ENCODE measurements at regions not wholly inside any gene's neighbourhood (a gene's known extent, or its start where the extent isn't known, plus 50 kb on each side); places are given as distances from the start of the nearest gene placed in this dataset.

DNA sequence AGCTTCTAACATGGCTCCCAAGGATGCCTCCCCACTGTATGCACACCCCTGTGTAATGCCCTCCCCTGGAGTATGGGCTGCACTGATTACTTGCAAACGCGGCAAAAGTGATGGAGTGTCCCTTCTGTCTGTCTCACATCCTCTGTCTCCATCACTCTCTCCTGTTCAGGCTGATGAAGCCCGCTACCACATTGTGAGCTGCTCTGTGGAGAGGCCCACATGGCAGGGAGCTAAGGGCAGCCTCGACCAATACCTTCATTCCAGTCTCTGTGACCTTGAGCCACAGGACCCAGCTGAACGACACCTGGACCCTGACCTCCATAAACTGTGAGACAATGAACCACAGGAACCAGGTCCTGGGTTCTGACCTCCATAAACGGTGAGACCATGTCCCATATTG lies 154.1 kb upstream of the ETV3 start:
- DNase-seq (ENCODE audit: low read depth): no peak

DNA sequence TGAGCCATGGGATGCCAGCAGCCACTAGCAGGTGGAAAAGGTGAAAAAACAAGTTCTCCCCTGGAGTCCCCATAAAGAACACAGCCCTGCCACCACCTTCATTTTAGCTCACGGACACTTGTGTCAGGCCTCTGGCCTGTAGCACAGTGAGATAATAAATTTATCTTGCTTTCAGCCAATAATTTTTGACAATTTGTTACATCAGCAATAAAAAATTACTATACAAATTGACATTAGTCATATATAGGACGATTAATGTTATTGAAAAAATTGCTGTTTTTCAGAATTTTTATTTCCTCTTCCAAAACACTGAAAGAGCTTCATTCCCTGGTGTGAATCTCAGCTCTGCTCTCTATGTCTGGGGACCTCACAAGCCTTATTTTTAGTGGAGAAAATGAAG lies 152.9 kb upstream of the ETV3 start:
- DNase-seq (ENCODE audit: low read depth): no peak

DNA sequence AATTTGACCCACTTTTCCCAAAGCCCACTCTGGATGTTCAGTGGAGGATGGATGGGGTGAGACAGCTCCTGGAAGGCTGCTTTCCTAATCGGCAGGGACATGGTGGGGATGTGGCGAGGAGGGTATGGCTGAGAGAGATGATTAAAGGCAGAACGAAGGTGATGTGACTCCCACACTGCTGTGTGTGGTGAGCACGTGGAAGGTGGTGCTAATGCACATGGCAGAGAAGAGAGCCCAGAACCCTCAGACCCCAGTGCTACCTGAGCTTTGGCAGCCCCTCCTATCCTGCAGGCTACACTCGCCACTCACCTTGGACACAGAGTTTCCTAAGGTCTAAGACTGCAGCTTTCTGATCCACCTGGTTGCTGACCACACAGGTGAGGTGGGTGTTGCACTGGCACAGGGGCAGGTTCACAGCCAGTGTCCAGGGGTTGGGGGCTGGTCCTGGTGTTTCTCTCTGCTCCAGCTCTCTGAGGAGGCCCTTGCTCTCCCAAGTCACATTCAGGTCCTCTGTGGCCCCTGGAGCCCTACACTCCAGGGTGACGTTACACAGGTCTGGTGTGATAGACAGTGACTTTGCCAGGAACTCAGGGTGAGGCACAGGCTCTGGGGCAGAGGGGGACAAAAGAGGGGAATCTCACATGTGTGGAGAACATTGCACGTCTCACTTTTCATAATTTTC lies 151.4 kb upstream of the ETV3 start:
- DNase-seq (ENCODE audit: low read depth): no peak

DNA sequence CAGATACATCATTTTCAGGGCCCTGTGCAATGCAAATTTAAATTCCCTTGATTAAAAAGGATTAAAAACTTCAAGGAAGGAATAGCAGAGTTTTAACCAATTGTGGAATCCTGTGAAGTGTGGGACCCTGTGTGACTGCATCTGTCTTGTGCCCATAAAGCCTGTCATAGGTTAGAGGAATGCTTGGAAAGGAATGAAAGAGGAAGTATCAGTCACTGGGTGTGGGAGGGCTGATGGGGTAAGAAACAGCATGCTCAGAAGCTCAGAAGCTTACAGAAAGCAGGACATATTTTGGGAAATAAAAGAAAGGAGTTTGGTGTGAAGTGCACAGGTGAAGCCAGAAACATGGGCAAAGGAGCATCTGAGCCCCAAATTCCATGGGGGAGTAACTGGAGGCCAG lies 150.8 kb upstream of the ETV3 start:
- DNase-seq (ENCODE audit: low read depth): no peak

DNA sequence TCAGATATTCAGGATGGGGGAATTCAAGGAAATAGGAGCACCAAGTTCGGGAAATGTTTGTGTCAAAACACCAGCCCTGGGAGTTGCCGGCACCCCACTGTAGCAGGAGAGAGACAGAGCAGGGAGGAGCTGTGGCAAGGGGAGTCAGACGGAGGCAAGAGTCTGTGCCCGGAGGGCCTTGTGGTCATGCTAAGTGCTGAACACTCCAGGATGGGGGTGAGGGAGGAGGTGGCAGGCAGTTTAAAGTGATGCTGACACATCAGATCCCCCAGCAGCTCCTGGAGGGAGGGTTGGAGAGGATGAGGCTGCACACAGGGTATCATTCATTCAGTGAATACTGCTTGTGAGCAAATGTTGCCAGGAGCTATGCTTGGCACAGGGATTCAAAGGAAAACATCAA lies 150.3 kb upstream of the ETV3 start:
- DNase-seq (ENCODE audit: low read depth): peak; percentile 22

DNA sequence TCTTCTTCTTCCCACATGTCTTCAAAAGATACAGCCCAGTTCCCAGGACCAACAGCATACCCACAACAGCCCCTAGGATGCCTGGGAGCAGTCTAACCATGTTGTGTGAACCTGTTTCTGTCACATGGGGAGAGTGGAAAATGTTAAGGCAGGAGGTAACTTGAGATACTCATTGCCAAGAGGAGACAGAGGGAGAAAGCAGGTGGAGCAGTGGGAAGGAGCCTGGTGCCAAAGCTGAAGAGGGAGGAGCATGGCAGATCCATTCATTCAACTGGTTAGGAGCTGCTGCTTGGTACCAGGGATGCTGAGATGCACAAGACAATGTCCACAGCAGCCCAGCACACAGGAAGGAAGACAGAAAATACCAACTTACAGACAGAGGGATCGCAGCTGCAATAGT lies 149.8 kb upstream of the ETV3 start:
- no peak for DNase-seq (ENCODE audit: low read depth)

DNA sequence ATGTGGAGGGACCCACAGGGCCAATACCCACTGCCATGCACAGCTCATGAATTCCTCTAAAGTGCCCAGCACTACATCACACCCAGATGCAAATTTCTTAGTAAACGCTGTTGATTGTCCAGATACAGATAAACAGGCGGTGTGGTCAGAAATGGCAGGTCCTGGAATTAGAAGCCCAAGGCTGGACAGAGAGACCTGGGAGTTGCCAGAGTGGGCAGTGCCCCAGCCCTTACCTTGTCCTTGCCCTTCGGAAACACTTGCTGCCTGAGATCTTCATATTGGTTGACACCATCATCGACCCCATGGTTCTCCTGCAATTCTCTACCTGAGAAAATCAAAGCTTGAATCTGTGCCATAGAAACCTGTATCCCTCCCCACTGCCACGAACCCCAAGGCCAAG lies 149.3 kb upstream of the ETV3 start:
- DNase-seq (ENCODE audit: low read depth): no peak

DNA sequence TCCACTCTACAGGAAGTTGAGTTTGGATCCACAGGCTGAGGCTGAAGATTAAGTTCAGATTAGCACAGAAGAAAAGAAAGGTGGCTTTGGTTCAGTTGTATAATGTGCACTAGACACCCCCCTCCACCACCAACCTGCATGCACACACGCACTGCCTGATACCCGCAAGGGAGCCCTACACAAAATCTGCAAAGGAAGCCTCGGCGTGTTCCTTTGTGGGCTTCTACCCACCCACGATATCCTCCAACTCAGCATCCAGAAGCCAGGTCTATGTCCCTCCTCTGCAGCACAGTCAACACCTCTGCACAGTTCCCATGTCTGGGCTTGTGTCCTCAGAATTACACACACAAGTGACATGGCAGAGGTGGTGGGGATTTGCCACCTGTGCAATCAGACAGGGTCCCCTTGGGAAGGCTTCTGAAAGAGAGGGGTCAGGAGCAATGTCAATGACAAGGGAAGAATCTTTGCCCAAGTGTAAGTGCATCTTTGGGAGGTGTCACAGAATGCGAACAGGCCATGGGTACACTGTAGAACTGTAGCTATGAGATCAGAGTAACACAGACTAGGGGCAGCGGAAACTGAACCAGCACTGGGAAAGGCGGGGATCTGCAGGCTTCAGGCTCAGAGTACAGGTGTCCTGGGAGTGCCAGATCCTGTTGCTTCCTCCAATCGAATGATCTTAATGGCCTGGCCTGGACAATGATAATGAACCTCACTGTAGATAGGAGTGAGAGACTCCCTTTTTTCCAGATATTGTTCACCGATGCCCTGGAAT lies 148.6 kb upstream of the ETV3 start:
- DNase-seq (ENCODE audit: low read depth): no peak

DNA sequence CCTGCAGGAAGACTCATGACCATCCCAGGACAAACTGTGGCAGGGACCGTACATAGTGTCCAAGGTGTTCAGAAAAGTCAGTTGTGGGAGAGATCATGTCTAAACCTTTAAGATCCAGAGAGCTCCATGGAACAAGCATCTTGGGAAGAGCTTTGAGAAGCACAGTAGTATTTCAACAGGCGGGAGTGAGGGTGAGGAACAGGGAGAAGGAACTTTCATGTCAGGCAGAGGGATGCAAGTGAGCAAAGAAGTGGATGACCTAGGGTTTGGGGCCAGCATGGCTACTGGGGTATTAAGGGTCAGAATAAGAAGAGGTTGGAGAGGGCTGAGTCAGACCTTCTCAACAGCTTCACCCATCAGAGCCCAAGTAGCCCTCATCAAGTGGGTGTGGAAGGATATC lies 147.9 kb upstream of the ETV3 start:
- DNase-seq (ENCODE audit: low read depth): no peak

DNA sequence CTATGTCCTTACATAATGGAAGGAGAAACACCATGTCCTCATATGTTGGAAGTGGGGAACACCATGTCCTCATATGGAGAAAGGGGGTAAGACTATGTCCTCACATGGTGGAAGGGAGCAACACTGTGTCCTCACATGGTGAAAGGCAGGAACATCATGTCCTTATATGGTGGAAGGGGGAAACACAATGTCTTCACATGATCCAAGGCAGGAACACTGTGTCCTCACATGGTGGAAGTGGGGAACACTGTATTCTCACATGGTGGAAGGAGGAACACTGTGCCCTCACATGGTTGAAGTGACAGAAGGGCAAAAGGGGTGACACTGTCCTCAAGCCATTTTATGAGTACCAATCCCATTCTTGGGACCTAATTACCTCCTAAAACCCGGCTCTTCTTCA lies 146.3 kb upstream of the ETV3 start:
- no peak for DNase-seq (ENCODE audit: low read depth)

DNA sequence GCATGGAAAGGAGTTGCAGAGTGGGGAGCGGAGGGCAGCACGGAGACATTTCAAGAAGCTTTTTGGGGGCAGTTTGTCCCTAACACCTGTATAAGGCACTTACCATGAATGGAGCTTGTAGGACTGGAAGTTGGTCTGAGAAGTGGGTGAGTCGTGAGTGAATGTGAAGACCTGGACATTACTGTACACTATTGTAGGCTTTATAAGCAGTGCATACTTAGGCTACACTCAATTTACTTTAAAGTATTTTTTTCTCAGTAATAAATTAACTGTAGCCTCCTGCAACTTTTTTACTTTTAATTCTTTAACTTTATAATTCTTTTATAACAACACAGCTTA lies 141.6 kb upstream of the ETV3 start:
- no peak for DNase-seq (ENCODE audit: low read depth)

DNA sequence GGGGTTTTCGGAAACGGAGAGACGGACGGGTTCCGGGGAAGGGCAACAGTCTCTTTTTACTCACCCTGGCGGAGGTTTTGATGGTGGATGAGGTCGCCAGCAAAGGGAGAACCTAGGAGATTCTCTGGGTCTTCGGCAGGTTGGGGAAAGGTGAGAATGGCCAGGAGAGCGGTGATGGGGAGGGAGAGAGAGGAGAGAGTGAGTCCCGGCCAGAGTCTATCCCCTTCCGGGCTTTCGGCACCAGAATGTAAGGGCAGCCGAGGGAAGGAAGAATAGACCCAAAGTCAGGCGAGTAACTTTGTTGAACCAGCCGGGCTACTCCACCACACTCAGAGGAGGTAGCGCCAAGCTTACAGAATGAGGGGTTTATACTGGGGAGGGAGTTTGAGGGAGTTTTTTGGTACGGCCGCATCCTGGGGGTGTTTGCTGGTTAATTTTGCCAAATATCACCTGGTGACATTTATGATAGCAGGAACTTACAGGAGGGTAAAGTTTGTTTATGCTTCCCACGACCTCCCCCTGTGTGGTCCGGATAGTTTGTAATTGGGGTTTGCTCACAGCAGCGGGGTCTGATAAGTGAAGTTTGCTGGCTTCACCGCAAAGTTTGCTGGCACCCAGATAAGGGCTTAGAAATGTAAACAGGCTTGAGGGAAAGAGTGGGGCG lies 141.1 kb upstream of the ETV3 start:
- no peak for DNase-seq (ENCODE audit: low read depth)

DNA sequence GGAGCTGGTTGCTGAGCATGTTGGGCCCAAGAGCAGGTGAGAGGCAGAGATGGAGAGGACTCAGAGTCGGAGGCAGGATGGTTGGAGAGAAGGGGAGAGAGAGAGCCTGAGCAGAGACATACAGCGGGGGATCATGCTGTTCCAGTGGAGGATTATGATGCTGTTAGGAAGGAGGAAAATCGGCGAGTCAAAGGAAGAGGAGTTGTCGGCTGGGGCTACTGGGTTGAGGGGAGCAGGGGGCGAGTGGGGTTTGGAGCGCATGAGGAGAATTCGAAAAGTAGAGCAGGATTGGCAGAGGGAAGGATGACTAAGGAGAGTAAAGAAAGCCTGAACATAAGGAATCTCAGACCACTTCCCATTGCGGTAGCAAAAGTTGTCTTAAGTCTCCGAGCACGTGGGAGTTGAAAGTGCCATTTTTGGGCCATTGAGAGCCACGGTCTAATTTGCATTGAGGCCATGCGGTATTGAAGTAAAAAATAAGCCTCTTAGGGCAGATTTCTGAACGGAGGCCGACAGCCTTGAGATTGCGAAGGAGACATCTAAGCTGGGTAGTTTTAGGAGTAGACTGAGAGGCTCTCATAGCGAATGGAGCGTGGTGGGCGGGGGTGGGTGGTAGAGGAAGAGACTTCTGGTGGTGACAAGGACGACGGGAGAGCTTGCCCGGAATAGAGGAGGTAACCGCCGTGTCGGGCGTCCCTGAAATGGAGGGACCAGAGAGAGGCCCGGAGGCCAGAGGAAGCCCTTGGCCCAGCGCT lies 140.4 kb upstream of the ETV3 start:
- DNase-seq (ENCODE audit: low read depth): no peak

DNA sequence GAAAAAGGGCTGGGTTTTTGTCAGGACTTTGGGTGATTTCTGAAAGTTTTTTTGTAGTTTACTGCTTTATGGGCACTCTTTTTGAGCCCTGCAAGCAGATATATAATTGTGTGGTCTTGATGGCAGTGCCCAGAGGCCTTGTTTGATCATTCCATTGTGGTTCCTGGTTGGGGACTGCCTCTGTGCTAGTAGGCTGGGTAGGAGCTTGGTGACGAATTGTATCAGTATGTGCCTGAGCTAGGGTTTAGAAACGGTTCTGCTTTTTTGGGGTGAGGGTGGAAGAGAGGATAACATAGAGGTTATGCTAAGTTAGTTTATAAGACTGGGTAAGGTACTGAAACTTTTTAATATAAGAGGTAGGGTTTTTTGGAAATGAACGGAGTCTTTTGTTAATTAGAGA lies 139.7 kb upstream of the ETV3 start:
- DNase-seq (ENCODE audit: low read depth): peak; percentile 19

DNA sequence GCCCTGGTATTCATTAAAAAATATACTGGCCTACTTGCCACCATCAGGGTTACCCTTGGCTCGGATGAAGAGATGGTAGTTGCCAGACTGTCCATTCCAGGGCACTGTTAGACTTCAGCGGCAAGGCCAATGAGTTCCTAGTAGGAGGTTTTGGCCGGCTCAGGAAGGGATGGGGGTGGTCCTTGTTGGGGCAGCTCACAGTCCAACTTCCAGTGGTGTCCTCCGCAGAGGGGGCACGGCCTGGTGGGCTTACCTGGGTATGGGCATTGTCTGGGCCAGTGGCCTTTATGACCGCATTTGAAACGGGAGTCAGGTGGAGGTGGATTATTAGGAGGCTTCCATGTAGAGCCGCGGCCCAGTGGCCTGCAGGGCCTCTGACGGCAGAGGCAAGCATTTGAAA lies 139.1 kb upstream of the ETV3 start:
- DNase-seq (ENCODE audit: low read depth): no peak

DNA sequence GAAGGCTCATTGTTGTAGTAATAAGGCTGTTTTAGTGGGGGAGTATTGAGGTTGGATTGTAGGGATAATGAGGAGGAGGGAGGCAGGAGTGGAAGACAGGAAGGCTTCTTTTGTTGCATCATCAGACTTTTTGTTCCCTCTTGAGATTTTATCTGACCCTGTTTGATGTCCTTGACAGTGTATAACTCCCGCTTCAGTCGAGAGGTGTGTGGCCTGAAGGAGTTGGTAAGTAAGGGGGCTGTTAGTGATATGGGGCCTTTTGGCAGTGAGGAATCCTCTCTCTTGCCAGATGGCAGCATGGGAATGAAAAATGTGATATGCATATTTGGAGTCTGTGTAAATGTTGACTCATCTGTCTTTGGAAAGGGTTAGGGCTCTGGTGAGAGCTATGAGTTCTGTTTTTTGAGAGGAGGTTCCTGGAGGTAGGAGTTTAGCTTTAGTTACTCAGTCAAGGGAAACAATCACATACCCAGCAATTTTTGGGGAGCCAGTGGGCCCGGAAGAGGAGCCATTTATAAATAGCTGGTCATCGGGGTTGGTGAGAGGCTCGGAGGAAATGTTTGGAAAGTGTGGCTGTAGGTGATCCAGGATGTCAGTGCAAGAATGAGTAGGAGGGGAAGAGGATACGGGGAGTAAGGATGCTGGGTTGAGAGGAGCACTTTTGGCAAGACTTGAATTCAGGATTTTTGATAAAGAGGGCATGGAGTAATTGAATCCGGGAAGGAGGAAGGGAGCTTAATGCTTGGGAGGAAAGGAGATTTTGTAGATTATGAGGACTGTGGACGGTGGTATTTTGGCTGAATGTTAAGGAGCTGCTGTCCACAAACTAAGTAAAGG lies 136.7 kb upstream of the ETV3 start:
- DNase-seq (ENCODE audit: low read depth): peak; percentile 30

DNA sequence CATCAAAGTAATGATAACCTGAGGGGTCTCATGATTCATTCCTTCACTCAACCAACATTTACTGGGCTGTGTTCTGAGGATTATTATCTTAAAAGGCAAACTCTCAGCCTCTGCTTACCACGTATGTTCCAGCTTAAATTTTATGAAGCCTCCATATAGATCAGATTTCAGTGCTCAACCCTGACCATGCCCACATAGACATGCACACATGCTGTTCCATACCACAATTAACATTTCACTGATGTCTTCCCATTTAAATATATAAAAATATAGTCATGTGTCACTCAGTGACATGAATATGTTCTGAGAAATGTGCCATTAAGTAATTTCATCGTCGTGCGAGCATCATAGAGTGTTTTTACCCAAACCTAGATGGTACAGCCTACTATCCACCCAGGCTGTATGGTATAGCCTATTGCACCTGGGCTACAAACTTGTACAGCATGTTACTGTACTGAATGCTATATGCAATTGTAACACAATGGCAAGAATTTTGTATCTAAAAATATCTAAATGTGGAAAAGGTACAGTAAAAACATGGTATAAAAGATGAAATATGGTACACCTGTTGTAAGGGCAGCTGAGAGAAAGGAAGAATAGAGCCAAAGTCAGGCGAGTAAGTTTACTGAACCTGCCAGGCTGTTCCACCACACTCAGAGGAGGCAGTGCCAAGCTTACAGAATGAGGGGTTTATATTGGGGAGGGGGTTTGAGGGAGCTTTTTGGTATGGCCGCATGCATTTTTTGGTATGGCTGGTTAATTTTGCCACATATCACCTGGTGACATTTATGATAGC lies 134.7 kb upstream of the ETV3 start:
- DNase-seq (ENCODE audit: low read depth): no peak

DNA sequence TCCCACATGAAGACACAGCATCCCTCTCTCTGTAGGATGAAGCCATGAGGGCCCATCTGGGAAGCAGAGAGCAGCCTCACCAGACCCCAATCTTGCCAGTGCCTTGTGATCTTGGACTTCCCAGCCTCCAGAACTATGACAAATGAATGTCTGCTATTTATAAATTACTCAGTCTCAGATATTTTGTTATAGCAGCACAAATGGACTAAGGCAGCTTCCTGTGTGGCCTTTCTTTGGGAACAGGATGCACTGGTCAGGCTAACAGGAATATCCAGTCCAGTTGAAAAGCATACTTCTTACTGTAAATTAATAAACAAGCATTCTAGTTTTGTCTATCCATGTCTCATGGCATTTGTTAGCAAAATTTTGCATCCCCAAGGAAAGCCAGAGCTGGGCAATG lies 134.1 kb upstream of the ETV3 start:
- no peak for DNase-seq (ENCODE audit: low read depth)

DNA sequence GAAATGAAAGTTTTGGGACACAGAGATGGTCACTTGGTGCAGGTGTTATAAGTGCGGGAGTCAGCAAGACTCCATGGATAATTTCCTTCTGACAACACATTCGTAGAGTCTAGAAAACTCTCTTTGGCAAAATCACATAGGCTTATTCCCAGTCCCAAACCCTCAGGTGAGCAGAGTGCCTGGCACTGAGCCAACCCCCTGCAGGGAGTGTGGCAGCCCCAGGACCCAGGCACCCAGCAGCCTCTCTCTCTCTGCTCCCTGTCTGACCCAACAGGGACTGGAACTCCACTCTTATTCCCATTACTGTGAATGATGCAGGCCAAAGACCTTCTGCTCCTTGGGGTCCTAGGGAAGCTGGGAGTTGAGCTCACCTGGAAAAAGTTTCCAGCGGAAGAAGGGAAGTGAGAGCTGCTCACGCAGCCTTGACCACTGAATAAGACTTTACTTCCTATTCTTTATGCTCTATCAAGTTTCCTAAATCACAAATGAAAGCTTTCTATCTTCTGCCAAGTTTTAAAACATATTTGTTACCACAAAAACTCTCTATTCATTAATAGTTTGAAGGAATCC lies 132.6 kb upstream of the ETV3 start:
- DNase-seq (ENCODE audit: low read depth): no peak

DNA sequence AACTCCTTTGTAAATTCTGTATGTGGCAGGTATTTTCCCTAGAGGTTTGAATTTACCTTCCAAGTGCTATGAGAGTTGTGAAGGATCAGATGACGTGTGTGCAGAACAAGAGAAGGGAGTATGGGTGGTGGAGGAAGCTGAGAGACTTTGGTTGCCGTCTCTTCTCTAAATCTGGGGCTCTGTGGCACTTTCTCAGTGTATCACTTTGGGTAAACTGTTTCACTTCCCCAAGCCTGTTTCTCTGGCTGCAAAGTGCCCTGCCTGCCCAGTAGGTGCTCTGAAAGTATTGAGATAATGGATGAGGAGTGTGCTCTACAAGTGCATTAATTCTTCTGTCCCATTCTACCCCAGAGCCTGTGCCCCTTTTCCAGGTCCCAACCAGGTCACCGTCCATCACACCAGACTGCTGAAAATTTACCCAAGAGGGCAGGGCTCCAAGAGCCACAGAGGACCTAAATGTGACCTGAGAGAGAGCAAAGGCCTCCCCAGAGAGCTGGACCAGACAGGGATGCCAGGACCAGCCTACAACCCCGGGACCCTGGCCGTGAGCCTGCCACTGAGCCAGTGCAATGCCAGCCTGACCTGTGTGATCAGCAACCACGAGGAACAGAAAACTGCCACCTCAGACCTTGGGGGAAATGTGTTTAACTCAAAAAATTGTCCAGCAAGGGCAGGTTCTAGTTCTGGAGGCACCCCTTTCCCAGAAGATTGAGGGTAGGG lies 131.6 kb upstream of the ETV3 start:
- DNase-seq (ENCODE audit: low read depth): no peak

Measured in M059J (cell line).